Activated T-cell treated with anti-CD3 and anti-CD28 coated beads, Interleukin-2, amount 50 U/mL, for 48 hours (primary cell): ENCODE measurements at regions not wholly inside any gene's neighbourhood (a gene's known extent, or its start where the extent isn't known, plus 50 kb on each side); places are given as distances from the start of the nearest gene placed in this dataset.

Experiments used
- DNase-seq, 2 experiments: peaks; one replicate each; pipeline ENCODE4 v3.0.0-alpha.2; 2020

DNA sequence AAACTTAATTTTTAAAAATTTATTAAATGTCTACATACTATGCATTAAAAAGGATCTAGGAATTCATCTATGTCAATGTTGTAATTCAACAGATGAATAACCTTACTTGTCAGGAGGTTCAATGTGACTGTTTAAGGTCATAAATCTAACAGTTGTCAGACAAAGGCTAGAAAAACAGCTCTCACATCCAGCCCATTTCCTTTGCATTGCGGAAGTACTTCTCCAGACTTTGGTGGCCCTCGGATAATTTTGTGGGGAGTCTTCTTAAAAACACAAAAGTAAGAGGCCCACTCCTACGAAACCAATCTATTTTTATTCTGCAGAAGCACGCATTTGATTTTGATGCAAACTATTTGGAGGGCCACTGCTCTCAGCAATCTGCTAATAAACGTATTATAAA is 122.6 kb upstream of the CHRM3 start:
- DNase-seq: no peak

- DNase-seq: no peak
Measured at GRCh38 chr1:239262538-239262937, 123.8 kb upstream of the CHRM3 start.

DNA sequence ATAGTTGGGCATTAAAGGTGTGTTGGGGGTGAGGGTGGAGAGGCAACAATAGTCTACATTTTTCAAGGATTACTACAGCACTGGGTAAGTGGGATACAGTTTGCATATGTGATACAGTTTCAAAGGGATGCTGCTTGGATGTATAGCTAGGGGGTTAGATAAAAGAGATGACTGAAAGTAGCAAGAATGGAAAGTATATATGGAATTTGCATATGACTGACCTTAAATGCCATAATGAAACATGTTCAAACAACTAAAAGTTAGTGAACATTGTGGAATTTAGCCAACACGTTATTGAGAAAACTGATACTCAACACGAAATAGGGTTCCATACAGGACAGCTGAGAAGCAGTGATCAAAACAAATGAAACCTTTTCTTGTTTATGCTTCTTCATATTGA is 124.8 kb upstream of the CHRM3 start:
- DNase-seq: no peak

GRCh38 chr1:239260842-239261241 is 125.5 kb upstream of the CHRM3 start:
- no peak for DNase-seq

DNA sequence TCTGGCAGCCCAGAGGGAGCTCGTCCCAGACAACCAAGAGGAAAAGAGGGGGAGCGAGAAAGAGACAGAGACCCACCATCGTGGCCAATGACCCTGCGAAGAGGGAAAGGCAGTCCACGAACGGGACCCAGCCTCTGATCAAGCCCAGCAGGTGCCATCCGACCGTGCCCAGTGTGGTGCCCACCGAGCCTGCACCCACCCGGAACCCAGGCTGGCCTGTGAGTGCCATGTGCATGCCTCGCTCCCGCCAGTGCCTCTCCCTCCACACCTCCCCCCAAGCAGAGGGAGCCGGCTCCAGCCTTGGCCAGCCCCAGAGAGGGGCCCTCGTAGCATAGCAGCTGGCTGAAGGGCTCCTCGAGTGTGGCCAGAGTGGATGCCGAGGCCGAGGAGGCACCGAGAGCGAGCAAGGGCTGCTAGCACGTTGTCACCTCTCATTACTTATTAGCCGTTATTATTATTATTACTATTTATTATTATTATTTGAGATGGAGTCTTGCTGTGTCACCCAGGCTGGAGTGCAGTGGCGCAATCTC is 130.7 kb upstream of the CHRM3 start:
- DNase-seq: no peak

DNA sequence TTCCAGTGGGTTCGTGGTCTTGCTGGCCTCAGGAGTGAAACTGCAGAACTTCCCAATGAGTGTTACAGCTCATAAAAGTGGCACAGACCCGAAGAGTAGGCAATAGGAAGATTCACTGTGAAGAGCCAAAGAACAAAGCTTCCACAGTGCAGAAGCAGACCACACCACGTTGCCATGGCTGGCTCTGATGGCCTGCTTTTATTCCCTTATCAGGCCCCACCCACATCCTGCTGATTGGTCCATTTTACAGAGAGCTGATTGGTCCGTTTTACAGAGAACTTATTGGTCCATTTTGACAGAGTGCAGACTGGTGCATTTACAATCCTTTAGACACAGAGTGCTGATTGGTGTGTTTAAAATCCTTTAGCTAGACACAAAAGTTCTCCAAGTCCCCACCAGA is 131.4 kb upstream of the CHRM3 start:
- DNase-seq: no peak

DNA sequence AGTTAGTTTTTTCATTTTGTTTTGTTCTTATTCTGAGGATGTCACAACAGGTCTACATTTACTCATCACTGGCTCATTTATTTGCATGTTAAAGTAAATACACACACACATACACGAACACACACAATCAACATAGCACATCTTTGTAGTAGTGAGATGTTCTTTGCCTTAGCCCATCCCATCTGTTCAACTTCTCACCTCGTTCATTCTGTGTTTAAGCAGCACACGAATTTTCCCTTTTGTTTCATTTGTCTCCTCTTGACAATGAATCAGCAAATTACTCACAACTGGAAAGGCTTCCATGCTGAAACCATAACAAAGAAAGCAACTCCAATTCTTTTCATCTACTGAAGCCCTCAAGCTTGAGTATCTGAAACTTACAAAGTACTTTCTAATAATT is 133.3 kb upstream of the CHRM3 start:
- no peak for DNase-seq

DNA sequence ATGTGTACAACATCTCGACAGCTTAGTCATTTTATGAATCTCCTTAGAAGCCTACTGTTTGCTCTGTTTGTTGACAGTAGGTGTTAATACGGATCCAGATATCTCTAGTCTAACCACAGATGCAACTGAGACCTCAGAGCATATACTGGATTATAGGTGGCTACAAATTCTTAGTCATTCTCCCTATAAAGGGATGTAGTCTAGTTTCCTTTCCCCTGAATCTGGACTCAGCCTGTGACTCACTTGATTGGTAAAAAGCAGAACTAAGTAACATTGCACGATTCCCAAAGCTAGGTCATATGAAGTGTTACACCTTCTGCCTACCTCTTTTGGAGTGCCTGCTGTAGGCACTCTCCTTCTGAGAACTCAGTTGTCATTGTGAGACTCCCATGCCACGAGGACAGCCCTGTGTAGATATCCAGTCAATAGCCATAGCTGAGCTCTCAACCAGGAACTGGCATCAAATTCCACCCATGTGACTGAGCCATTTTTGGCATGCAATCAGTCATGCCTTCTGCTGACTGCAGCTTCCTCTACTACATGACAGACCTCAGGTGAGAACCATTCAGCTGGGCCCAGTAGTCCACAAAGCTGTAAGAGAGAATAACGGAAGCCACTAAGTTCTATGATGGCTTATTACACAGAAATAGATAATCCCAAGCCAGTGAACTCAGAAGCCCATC is 135.9 kb upstream of the CHRM3 start:
- no peak for DNase-seq

GRCh38 chr1:239247285-239247684 is 139.1 kb upstream of the CHRM3 start:
- DNase-seq: no peak

DNA sequence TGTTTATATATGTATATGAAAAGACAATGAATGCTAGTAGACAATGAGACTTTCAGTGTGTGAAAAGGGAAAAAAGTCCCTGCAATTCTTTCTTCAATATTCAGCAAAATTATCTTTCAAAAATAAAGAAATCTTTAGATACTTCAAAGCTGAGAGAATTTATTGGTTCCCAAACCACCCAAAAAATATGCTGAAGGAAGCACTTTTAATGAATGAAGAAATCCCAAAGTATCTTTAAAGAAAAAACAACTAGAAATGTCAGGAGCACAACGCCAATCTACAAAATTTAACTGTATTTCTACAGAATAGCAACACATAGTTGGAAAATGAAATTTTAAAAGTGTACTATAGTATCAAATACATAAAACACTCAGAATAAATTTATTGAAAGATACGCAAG is 142.3 kb upstream of the CHRM3 start:
- no peak for DNase-seq

DNA sequence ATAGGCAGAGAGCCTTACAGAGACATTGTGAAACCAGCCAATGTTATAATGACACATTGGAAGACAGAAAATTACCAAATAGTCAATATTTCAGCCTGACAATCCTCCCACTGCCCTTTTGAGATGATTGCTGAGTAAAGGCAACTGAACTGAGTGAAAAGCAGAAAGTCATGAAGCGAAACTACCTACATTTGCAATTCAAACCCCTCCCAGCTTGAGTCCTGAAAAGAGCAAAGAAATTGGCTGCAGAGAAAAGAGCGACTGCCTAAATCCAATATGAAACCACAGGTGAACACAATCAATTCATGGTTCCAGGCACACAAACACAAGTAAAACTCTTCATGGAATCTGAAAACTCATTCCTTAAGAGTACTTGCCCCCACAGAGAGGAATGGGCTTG is 143.4 kb upstream of the CHRM3 start:
- no peak for DNase-seq

- DNase-seq: no peak
Measured at GRCh38 chr1:239242404-239242803, 144.0 kb upstream of the CHRM3 start.

DNA sequence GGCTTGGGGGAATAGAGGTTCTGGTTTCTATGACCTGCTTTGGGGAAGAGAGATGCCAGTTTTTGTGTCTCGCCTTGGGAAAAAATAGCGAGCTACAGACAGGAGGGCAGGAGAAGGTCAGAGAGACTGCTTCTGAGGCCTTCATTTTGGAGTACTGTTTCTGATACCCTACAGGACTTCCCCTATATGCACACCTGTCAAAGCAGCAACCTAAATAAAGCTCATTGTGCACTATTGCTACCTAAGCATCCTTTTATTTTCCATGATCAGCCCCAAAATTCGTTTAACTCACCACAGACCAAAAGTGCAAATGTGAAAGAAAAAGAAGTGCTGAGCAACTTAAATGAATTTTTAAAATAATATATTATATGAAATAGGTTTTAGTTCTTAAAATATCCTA is 145.6 kb upstream of the CHRM3 start:
- DNase-seq: no peak

GRCh38 chr1:239239529-239239928 is 146.8 kb upstream of the CHRM3 start:
- no peak for DNase-seq

DNA sequence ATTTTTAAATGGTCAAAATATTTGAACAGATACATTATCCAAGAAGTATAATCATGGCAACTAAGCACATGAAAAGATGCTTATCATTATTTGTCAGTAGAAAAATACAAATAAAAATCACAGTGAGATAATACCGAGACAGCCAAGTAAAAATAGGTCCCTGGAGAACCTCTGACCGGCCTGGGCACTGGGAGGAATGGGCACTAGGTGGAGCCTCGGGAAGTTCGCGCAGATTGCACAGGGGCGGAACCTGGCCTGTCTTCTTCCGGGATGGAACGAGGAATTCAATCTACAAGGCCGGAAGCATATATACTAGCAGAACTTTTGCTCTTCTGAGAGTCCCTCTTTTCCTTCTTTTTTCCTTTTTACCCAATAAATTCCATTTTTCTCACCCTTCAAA is 148.5 kb upstream of the CHRM3 start:
- DNase-seq: no peak

DNA sequence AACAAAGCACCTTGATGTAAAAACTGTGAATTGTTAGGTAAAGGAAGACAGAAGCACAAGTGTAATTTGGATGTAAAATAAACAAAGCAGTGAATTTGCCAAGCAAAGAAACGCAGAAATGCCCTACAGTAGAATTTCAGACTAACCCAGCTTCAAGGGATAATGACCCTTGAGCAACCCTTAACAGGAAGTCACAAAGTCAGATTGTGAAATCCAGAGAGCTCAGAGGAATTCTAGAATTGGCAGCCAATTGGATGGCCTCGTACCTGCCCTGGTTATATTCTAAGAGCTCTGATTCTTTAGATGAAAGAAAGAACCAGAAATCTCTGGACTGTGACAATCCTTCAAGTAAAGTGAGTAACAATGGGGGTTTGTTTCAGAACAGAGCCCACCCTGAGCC is 152.7 kb upstream of the CHRM3 start:
- DNase-seq: no peak

DNA sequence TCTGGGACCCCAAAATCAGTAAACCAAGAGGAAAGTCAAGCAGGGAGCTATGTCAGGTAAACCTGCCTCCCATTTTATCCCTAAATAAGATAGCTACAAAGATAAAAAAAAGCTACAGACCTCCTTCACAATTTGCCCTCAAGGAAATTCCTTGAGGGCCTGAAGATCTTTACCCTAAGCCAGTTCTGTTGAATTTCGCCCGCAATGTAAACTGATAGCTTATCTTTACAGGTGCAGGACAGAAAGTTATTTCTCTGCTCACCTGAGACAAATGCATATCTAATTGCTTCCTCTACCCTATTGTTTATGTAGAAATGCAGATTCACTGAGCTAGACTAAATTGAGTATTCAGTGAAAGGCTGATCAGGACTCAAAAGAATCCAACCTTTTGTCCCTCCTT is 153.4 kb upstream of the CHRM3 start:
- no peak for DNase-seq

GRCh38 chr1:239228451-239228850 is 157.9 kb upstream of the CHRM3 start:
- no peak for DNase-seq

GRCh38 chr1:239225396-239225795 is 161.0 kb upstream of the CHRM3 start:
- no peak for DNase-seq

GRCh38 chr1:239224100-239224499 is 162.3 kb upstream of the CHRM3 start:
- no peak for DNase-seq

- no peak for DNase-seq
Measured at GRCh38 chr1:239222999-239223398, 163.4 kb upstream of the CHRM3 start.

GRCh38 chr1:239221656-239222055 is 164.7 kb upstream of the CHRM3 start:
- no peak for DNase-seq

DNA sequence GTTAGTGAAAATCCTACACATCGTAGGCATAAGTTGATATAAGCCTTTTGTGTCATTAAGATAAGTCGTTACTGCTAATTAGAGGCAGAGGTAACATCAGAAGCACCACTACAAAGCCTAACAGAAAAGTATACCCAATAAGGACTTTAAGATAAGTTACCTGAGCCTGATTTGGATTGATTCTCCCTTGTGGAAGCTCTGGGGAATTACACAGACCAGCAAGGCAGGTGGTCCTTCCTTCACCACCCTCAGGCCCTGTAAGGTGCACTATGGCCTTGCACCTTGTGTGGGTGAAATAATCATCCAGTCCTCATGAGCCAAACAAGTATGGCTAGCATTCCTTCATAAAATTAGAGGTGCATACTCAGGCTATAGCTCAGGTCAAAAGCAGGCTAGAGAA is 166.7 kb upstream of the CHRM3 start:
- no peak for DNase-seq

GRCh38 chr1:239218301-239218700 is 168.1 kb upstream of the CHRM3 start:
- DNase-seq: no peak

- no peak for DNase-seq
Measured at GRCh38 chr1:239212811-239213220, 173.6 kb upstream of the CHRM3 start.
